ENCODE measurements at regions not wholly inside any gene's neighbourhood (a gene's known extent, or its start where the extent isn't known, plus 50 kb on each side); places are given as distances from the start of the nearest gene placed in this dataset.

DNA sequence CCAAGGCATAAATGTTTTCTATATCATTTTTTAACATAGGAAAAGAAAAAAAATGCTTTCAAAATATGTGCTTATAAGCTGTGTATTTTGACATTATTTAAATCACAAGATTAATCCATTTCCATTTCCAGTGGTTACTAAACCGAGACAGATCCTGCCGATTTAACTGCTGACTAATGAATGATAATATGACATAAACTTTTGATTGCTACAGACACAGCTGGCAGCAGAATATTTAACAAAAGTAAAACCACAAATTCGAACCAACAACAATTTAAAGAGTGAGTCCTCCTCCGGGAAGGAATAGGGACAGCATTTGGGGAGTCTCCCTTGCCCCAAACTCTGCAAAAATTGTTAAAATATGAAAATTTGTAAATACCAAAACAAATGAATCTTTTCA, 401.3 kb upstream of the DAB2 start:
- FAIRE-seq (peak; percentile 91), DNase-seq (ENCODE audit: low spot score) (no peak)

- DNase-seq (ENCODE audit: low spot score) = no peak
Observed at GRCh38 chr5:39825301-39825700, 400.5 kb upstream of the DAB2 start.

DNA sequence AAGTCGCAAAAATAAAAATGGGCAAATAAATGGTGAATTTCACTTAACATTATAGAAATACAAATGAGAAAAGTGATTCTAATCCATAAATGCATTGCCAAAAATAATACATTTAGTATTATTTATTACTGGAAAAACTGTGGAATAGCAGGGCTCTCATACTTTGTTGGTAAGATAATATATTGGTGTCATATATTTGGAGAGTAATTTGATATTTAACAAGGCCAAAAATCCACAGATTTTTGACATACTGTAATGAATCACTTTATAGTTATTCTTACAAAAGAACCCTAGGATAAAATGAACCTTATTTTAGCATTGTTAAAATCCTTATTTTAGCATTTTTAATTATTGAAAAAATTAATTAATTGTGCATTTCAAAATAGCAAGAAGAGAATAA, 397.2 kb upstream of the DAB2 start:
- FAIRE-seq (peak; percentile 63), DNase-seq (ENCODE audit: low spot score) (no peak)

More at GRCh38 chr5:39825301-39825700, 400.5 kb upstream of the DAB2 start:
- no peak for FAIRE-seq

GRCh38 chr5:39816866-39817265, 392.1 kb upstream of the DAB2 start:
- FAIRE-seq (no peak), DNase-seq (ENCODE audit: low spot score) (no peak)

DNA sequence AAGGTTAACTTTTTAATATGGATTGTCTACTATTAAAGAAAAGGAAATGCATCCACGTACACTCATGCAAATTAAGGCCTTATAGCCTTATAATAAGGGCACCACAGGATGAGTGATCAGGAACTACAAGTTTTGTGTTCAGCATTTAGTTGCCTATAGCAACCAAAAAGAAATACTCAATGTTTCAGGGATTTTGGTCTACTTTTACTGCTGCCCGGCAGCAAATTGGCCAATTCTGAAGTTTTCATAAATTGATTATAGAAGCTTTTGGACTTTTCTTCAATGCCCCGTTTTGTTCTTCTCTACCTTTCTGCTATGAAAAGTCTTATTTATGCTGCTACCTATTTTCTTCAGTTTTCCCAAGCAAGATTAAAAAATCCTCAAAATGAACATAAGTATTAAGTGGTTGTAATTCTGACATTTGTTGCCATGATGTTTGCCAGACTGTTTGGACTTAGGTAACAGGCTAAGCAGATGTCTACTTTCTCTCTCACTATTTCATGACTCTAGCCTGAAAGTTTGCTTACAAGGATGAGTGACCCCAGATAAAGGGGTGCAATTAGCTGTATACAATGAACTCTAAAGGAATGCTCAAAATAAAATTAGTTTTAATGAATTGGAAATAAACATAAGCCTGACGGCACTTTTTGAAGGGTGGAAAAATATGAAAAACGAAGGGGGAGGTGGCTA, 391.5 kb upstream of the DAB2 start:
- FAIRE-seq (no peak), DNase-seq (ENCODE audit: low spot score) (no peak)

GRCh38 chr5:39815711-39816110, 390.9 kb upstream of the DAB2 start:
- FAIRE-seq (no peak), DNase-seq (ENCODE audit: low spot score) (no peak)

- DNase-seq (ENCODE audit: low spot score) (no peak), FAIRE-seq (peak; percentile 54)
Observed at GRCh38 chr5:39811381-39811780, 386.6 kb upstream of the DAB2 start.

DNA sequence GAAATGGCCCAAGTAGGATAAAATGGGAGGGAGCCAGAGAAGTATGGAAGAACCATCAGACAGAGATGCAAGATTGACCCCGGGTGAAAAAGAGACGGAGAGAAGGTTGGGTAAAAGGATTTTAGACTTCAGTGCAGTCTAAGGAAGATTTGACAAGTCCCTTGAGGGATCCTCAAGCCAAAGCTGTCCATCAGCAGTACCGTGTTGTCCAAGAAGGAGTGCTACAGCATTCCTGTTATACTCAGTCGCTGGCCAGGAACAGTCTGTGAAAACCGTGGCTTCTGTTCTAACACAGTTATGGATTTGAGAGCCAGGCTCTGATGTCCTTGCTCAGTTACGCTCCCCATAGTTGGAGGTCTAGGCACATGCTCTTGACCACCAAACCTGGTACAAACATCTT, 383.9 kb upstream of the DAB2 start:
- FAIRE-seq = no peak
- DNase-seq (ENCODE audit: low spot score) = no peak

- FAIRE-seq = no peak
Observed at GRCh38 chr5:39801306-39801705, 376.5 kb upstream of the DAB2 start.

DNA sequence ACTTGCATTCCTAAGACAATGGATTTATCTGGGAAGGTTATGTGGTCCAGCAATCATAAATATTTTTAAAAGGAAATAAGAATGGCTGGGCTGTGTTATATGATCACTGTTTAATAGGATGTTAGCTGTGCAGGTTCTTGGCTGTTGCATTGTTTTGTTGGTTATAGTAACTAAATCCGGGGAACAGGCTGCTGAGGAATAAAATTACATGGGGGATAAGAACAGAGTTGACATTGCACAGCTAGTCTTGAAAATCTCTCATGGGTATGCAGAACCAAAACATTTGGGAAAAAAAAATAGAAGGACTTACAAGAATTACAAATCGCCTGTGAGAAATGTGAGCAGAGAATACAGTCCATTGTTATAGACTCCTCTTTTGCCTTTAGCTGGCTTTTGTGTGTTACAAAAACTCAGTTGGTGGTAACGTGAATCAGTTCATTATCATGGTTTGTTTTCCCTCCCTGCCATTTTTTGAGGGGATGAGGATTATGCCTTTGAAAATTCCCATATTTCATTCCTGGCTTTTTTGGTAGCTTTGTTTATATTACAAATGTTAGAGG, 375.3 kb upstream of the DAB2 start:
- FAIRE-seq = no peak
- DNase-seq (ENCODE audit: low spot score) = no peak

More at GRCh38 chr5:39801306-39801705, 376.5 kb upstream of the DAB2 start:
- no peak for DNase-seq (ENCODE audit: low spot score)

GRCh38 chr5:39799242-39799641, 374.5 kb upstream of the DAB2 start:
- DNase-seq (ENCODE audit: low spot score) = no peak

GRCh38 chr5:39794513-39795210, 369.9 kb upstream of the DAB2 start:
- FAIRE-seq (no peak), DNase-seq (ENCODE audit: low spot score) (no peak)

More at GRCh38 chr5:39799242-39799641, 374.5 kb upstream of the DAB2 start:
- no peak for FAIRE-seq

DNA sequence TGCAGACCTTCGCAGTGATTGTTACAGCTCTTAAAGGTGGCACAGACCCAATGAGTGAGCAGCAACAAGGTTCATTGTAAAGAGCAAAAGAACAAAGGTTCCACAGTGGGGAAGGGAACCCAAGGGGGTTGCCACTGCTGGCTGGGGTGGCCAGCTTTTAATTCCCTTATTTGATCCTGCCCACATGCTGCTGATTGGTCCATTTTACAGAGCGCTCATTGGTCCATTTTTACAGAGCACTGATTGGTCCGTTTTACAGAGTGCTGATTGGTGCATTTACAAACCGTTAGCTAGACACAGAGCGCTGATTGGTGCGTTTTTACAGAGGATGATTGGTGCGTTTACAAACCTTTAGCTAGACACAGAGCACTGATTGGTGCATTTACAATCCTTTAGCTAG, 360.6 kb upstream of the DAB2 start:
- FAIRE-seq (no peak), DNase-seq (ENCODE audit: low spot score) (no peak)

- FAIRE-seq = no peak
- no peak for DNase-seq (ENCODE audit: low spot score)
Observed at GRCh38 chr5:39783756-39784421, 359.1 kb upstream of the DAB2 start.

DNA sequence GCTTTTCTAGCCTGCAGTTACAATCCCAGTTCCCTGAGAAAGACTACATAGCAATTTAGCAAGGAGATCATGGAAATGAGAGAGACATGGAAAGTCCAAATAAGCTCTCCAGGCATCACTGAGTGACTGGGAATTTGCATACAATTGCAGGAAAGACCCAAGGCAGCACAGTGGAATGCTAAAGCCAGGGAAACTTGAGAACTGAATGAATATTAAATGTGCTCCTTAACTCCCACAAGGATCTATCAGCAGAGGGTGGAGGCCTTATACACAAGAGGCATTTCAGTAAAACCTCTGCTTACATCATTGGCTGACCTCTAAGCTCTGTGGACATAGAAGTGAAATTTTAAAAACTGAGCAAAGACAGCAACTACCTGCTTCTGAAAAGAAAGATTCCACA, 355.6 kb upstream of the DAB2 start:
- FAIRE-seq = no peak
- no peak for DNase-seq (ENCODE audit: low spot score)

DNA sequence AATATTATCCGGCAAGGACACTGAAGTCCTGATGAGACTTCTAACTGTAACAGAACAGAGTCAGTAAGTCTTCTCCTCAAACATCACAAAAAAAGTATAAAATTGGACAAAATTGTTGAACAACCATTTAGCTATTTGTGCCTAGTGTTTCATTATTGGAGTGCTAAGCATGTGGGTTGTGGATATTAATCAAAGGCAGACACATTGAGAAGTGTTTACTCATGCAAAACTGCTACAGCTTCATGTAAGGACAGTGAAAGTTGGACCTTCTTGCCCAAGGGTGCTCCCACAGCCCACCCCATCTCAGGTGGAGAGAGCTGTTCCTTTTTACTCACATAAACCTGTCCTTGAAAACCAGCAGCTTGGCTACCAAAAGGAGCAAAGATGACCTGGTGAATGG, 355.1 kb upstream of the DAB2 start:
- DNase-seq (ENCODE audit: low spot score) (no peak), FAIRE-seq (no peak)

- no peak for DNase-seq (ENCODE audit: low spot score)
- no peak for FAIRE-seq
Observed at GRCh38 chr5:39775797-39776365, 351.1 kb upstream of the DAB2 start.

DNA sequence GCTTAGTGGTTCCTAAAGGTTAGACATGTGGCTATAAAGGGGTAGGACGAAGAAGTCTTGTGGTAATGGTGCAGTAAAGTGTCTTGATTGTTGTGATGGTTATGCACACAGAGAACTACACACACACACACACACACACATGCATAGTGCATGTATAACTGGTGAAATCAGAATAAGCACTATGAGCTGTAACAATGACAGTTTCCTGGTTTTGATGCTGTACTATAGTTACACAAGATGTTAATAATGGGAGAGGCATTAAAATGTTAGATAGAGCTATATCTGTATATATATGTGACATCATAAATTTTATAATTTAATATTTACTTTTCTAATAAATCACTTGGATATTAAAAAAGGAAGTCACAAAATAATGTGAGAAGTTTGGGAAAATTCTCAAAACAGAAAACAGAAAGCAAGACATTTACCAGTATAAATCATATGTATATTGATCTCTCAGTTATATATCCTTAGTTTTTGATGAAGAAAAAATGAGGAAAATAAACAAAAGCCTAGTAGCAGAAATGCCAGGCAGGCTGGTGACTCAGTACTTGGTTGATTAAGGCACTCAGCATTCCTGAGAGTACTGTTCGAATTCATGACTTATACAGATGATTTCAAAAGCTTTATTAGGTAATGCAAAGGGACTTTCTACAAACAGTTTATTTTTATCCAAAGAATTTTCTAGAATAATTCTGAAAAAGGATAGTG, 350.5 kb upstream of the DAB2 start:
- DNase-seq (ENCODE audit: low spot score) (peak; percentile 79), FAIRE-seq (peak; percentile 92)

DNA sequence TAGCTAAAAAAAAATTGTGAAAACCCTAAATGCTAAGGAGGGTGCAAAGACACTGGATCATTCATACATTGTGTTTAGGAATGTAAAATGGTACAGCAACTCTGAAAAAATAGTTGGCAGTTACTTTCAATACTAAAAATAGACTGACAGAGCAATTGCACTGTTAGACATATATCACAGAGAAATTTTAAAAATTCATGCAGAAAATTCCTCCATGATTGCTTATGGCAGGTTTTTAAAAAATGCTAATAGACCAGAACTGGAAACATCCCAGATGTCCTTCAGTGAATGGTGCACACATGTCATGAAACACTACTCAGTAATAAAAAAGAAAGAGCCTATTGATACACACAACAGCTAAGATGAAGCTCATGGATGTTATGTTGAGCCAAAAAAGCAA, 349.8 kb upstream of the DAB2 start:
- DNase-seq (ENCODE audit: low spot score) (no peak), FAIRE-seq (no peak)

DNA sequence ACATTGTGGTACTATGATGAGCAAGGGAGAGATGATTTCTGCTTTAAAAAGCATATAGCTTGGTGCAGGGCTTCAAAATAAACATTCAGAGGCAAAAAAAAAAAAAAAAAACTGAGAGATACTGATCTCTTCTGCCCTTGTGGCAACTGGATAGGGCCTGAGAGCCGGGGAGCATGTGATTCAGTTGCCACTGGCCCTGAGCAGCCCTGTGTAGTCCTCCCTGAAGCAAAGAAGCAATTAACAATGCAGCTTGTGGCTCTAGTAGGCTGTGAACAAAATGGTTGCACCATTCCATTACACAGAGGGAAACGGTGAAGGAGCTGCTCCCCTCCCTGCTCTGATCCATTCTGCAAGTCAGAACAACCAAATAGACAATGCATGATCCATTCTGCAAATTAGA, 347.5 kb upstream of the DAB2 start:
- DNase-seq (ENCODE audit: low spot score) (no peak), FAIRE-seq (no peak)

DNA sequence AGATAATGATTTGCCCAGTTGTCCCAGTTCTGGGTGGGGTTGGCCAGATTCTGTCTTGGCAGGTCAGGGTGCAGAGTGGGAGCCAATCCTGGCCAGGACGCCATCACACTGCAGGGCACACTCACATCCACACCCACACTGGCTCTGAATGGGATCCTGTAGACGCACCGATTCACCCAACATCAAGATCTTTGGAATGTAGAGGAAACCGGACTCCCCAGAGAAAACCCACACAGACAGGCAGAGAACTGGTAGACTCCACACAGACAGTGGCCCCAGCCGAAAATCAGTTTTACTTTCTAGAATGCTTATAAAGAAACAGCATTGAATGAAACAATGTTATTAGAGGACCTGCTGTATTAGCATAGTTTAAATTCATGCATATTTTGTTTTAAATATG, 343.1 kb upstream of the DAB2 start:
- DNase-seq (ENCODE audit: low spot score) (no peak), FAIRE-seq (no peak)

Measured in RCC 7860 (cell line).